HCT116 (cell line): ENCODE measurements at regions not wholly inside any gene's neighbourhood (a gene's known extent, or its start where the extent isn't known, plus 50 kb on each side); places are given as distances from the start of the nearest gene placed in this dataset.

Experiments used
- ATAC-seq: fragments of 200-7000 bp; cut with Tn5 transposase; 2 replicates; pipeline ENCODE4 v1.9.1; 2020; ENCODE audit warnings: mild to moderate bottlenecking, moderate library complexity
- BruUV-seq: library from RNA; stranded (reverse); fragments of 400-500 nt; replicated peaks from 2 replicates; lab custom pipeline; 2021; lab: Mats Ljungman, UMichigan
- CTCF ChIA-PET: fragments of 300-600 bp; sonication (Branson Sonifier 250); formaldehyde crosslinking; loops from one replicate; lab custom pipeline; 2021; ENCODE audit warnings: antibody characterized with exemption; lab: Charles Lee
- POLR2A ChIA-PET: fragments of 300-600, 350-600 bp; sonication (Branson Sonifier 250); formaldehyde crosslinking; loops from one replicate; lab custom pipeline; 2021; ENCODE audit warnings: antibody characterized with exemption; lab: Charles Lee
- RAD21 ChIA-PET, 2 experiments: fragments of 300-600 bp; sonication (Branson Sonifier 250); formaldehyde crosslinking; loops; one replicate each; lab custom pipeline; 2023; ENCODE audit warnings: low total read pairs in 2 of 2; ENCODE audit not compliant: uncharacterized antibody in 2 of 2, unreplicated experiment in 2 of 2, low non-redundant PET in 1 of 2; lab: Charles Lee
- DNase-seq: peaks from one replicate; pipeline ENCODE4 v3.0.0-alpha.2; 2010; ENCODE audit warnings: low read depth, low spot score
- H2AFZ ChIP-seq: fragments of 200-600 bp; shearing (Covaris generic), sonication (generic); 2 replicates; pipeline ENCODE4 v1.6.1; 2017; ENCODE audit warnings: low read depth, mixed run types, mixed read lengths, antibody characterized with exemption, low read length; ENCODE audit not compliant: poor library complexity, severe bottlenecking
- H3K27ac ChIP-seq: 2 replicates; pipeline ENCODE4 v1.5.1; 2012; ENCODE audit warnings: low read depth, low read length
- H3K27me3 ChIP-seq: fragments of 200-600 bp; sonication (generic); 2 replicates; pipeline ENCODE4 v1.6.1; 2016; ENCODE audit warnings: mixed run types, low read length, mixed read lengths; ENCODE audit not compliant: insufficient read depth
- H3K36me3 ChIP-seq, 2 experiments: fragments of 200-500 bp in 1 of 2; fragments of 200-600 bp in 1 of 2; sonication (Bioruptor generic) in 1 of 2; sonication (generic) in 1 of 2; 2 replicates each; pipeline versions ENCODE4 v1.5.1 to v1.6.1; 2014 to 2016; ENCODE audit warnings: low read length in 2 of 2, inconsistent platforms in 1 of 2, mixed read lengths in 1 of 2, mixed run types in 1 of 2; ENCODE audit not compliant: insufficient read depth in 2 of 2, control insufficient read depth in 1 of 2
- H3K4me1 ChIP-seq, 2 experiments: fragments of 200-600 bp in 1 of 2; sonication (generic) in 1 of 2; 2 replicates each; pipeline versions ENCODE4 v1.5.1 to v1.6.1; 2012 to 2017; ENCODE audit warnings: low read length in 2 of 2, inconsistent platforms in 1 of 2, mild to moderate bottlenecking in 1 of 2, mixed read lengths in 1 of 2, mixed run types in 1 of 2, moderate library complexity in 1 of 2; ENCODE audit not compliant: insufficient read depth in 2 of 2, control insufficient read depth in 1 of 2
- H3K4me2 ChIP-seq: fragments of 200-600 bp; sonication (generic); 2 replicates; pipeline ENCODE4 v1.6.1; 2017; ENCODE audit warnings: mixed run types, low read length, mixed read lengths
- H3K4me3 ChIP-seq, 2 experiments: fragments of 200-600 bp in 1 of 2; sonication (generic) in 1 of 2; replicated peaks in 1 of 2; 2 replicates each; pipeline ENCODE4 v1.5.1; 2011 to 2016; ENCODE audit warnings: low read length in 2 of 2, control low read depth in 1 of 2, low read depth in 1 of 2, mild to moderate bottlenecking in 1 of 2, mixed read lengths in 1 of 2, mixed run types in 1 of 2
- H3K79me2 ChIP-seq: fragments of 200-600 bp; sonication (generic); 2 replicates; pipeline ENCODE4 v1.6.1; 2017; ENCODE audit warnings: mild to moderate bottlenecking, mixed run types, low read length, moderate library complexity, mixed read lengths; ENCODE audit not compliant: insufficient read depth
- H3K9ac ChIP-seq: fragments of 200-600 bp; sonication (generic); 2 replicates; pipeline ENCODE4 v1.6.1; 2016; ENCODE audit warnings: low read length, mixed read lengths
- H3K9me2 ChIP-seq: fragments of 200-600 bp; sonication (generic), shearing (Covaris generic); 2 replicates; pipeline ENCODE4 v1.6.1; 2017; ENCODE audit warnings: mixed run types, mild to moderate bottlenecking, moderate library complexity; ENCODE audit not compliant: insufficient read depth
- H3K9me3 ChIP-seq, 2 experiments: fragments of 200-500 bp in 1 of 2; fragments of 200-600 bp in 1 of 2; sonication (Bioruptor generic) in 1 of 2; sonication (generic) in 1 of 2; 2 replicates each; pipeline ENCODE4 v1.6.1; 2014 to 2017; ENCODE audit warnings: low read length in 2 of 2, mixed read lengths in 2 of 2, inconsistent platforms in 1 of 2, low read depth in 1 of 2, mild to moderate bottlenecking in 1 of 2, mixed run types in 1 of 2, moderate library complexity in 1 of 2; ENCODE audit not compliant: control insufficient read depth in 1 of 2, insufficient read depth in 1 of 2
- H4K20me1 ChIP-seq: fragments of 200-600 bp; sonication (generic), shearing (Covaris generic); 2 replicates; pipeline ENCODE4 v1.6.1; 2017; ENCODE audit warnings: mixed run types, mild to moderate bottlenecking, moderate library complexity; ENCODE audit not compliant: insufficient read depth
- EGR1 ChIP-seq: IDR thresholded peaks from 2 replicates; pipeline ENCODE4 v1.6.1; 2012; ENCODE audit warnings: low read depth
- ELF1 ChIP-seq: IDR thresholded peaks from 2 replicates; pipeline ENCODE4 v1.6.1; 2012; ENCODE audit warnings: low read depth, borderline replicate concordance
- FOSL1 ChIP-seq: IDR thresholded peaks from 2 replicates; pipeline ENCODE4 v1.6.1; 2012; ENCODE audit warnings: low read depth
- JUND ChIP-seq: IDR thresholded peaks from 2 replicates; pipeline ENCODE4 v1.6.1; 2012
- MAX ChIP-seq: IDR thresholded peaks from 2 replicates; pipeline ENCODE4 v1.6.1; 2012
- POLR2A ChIP-seq: IDR thresholded peaks from 2 replicates; pipeline ENCODE4 v1.7.0; 2011; ENCODE audit warnings: borderline replicate concordance; ENCODE audit not compliant: insufficient read depth, insufficient read length; ENCODE audit errors: extremely low read depth
- POLR2AphosphoS5 ChIP-seq: IDR thresholded peaks from 2 replicates; pipeline ENCODE4 v1.6.1; 2011; ENCODE audit warnings: mild to moderate bottlenecking, low read depth, low read length, moderate library complexity
- REST ChIP-seq: IDR thresholded peaks from 2 replicates; pipeline ENCODE4 v1.6.1; 2012; ENCODE audit warnings: low read depth
- SP1 ChIP-seq: IDR thresholded peaks from 2 replicates; pipeline ENCODE4 v1.6.1; 2012; ENCODE audit warnings: low read depth
- TCF7L2 ChIP-seq: IDR thresholded peaks from 2 replicates; pipeline ENCODE4 v1.7.0; 2011; ENCODE audit warnings: borderline replicate concordance, inconsistent platforms; ENCODE audit not compliant: insufficient read depth, insufficient read length; ENCODE audit errors: extremely low read depth
- YY1 ChIP-seq: IDR thresholded peaks from 2 replicates; pipeline ENCODE4 v1.6.1; 2011; ENCODE audit warnings: low read length, low read depth, moderate library complexity, mild to moderate bottlenecking; ENCODE audit not compliant: insufficient replicate concordance; ENCODE audit errors: extremely low read depth
- ZNF274 ChIP-seq: fragments of 200-500 bp; sonication (Bioruptor generic); IDR thresholded peaks from 2 replicates; pipeline ENCODE4 v1.6.1; 2014; ENCODE audit warnings: mild to moderate bottlenecking, low read depth, low read length, inconsistent platforms
- intact Hi-C: fragments of 100-400 bp; cut with micrococcal nuclease; formaldehyde crosslinking; loops from 2 replicates; pipeline ENCODE4 v1.10.0; 2022
- TF ChIP-seq, protein P1 (sequence below): IDR thresholded peaks from 2 replicates; pipeline ENCODE4 v1.6.1; 2012
- TF ChIP-seq, protein P2 (sequence below), 3 experiments: fragments of 200-600 bp in 1 of 3; sonication (generic) in 1 of 3; IDR thresholded peaks in 2 of 3; conservative IDR thresholded peaks in 1 of 3; 2 replicates each; pipeline ENCODE4 v1.5.1; 2012 to 2017; ENCODE audit warnings: low read depth in 2 of 3, low read length in 2 of 3, antibody characterized with exemption in 1 of 3, borderline replicate concordance in 1 of 3, control low read depth in 1 of 3, mild to moderate bottlenecking in 1 of 3, mixed read lengths in 1 of 3, mixed run types in 1 of 3, moderate library complexity in 1 of 3; ENCODE audit not compliant: insufficient read depth in 1 of 3

DNA sequence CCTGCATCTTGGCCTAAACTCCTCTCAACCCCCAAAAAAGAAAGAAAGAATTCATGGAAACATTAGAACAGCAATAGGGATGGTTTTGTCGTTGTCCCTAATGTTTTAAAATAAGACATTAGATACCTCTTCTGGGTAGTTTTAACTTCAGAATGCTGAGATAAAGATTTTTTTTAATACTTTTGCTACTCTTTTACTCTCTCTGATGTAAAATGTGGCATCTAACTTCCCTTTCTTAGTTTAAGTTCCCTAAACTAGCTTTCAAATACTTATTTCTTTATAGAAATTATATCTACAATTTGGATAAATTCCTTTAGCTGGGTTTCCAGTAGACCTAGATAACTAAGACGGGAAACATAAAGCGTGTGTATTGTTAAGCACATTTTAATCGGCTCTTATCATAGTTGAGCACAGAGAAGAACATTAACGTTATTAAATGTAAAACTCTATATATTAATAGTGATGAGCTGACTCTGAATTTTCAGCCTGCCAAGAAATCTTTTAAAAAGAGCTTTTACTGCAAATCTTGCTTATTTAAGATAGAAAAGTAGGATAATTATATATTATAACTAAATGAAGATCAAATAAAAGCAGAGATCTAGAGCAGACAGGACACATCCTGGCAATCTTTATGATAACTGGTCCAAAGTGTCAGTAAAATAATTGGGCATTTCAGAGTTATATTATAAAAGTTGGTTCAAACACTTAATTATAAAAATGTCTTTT, 183.2 kb downstream of the CYB561 start:
- no peak for DNase-seq
- no peaks in the 10 kb centered on the region for H3K9me3 ChIP-seq
- H2AFZ ChIP-seq: no peak overlapping the region
- no peak for ATAC-seq
- ChIA-PET RAD21 (no interaction called here), CTCF (no interaction called here), POLR2A (no interaction called here)
- TF ChIP-seq YY1: no peak
- no peak for TF ChIP-seq POLR2AphosphoS5
- H3K27me3 ChIP-seq: no peaks in the 10 kb centered on the region
- intact Hi-C loops: no loop called here
- no peaks in the 10 kb centered on the region for H3K9me2 ChIP-seq
- no TSS peak for BruUV-seq
- no peak overlapping the region for H3K27ac ChIP-seq
- H3K79me2 ChIP-seq: no peaks in the 10 kb centered on the region
- H3K4me3 ChIP-seq: no peak overlapping the region
- no peaks in the 10 kb centered on the region for H3K4me1 ChIP-seq
- H3K9ac ChIP-seq: no peak overlapping the region
- no peaks in the 10 kb centered on the region for H4K20me1 ChIP-seq
- H3K4me2 ChIP-seq: no peak overlapping the region
- H3K36me3 ChIP-seq: no peaks in the 10 kb centered on the region

GRCh38 chr17:63265526-63265925, 180.6 kb downstream of the CYB561 start:
- H3K9ac ChIP-seq: no peak overlapping the region
- H3K36me3 ChIP-seq: no peaks in the 10 kb centered on the region
- H3K4me2 ChIP-seq: no peak overlapping the region
- ChIA-PET RAD21 (no interaction called here), CTCF (no interaction called here), POLR2A (interaction anchor here (1.0 kb wide), 1 partner anchor 11 kb away, joined by 5 read pairs; no protein-coding TSS in a partner anchor)
- no peak overlapping the region for H3K4me3 ChIP-seq
- no peaks in the 10 kb centered on the region for H3K27me3 ChIP-seq
- no peak for ATAC-seq
- H4K20me1 ChIP-seq: no peaks in the 10 kb centered on the region
- 0 out of 4 replicates have a peak, but pooled peaks cover 0 to 1% of the 10 kb centered on the region in 2 experiments for H3K4me1 ChIP-seq
- H3K79me2 ChIP-seq: no peaks in the 10 kb centered on the region
- no peaks in the 10 kb centered on the region for H3K9me2 ChIP-seq
- H3K27ac ChIP-seq: no peak overlapping the region
- no TSS peak for BruUV-seq
- no peak for DNase-seq
- intact Hi-C loops: no loop called here
- no peaks in the 10 kb centered on the region for H3K9me3 ChIP-seq
- H2AFZ ChIP-seq: no peak overlapping the region
- no peak for TF ChIP-seq POLR2A
- no peak for TF ChIP-seq ELF1
- TF ChIP-seq, protein P1, sequence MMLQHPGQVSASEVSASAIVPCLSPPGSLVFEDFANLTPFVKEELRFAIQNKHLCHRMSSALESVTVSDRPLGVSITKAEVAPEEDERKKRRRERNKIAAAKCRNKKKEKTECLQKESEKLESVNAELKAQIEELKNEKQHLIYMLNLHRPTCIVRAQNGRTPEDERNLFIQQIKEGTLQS: no peak
- no peak for TF ChIP-seq SP1
- no peak for TF ChIP-seq FOSL1
- no peak for TF ChIP-seq ZNF274
- no peak for TF ChIP-seq MAX
- TF ChIP-seq REST: no peak
- no peak for TF ChIP-seq JUND
- TF ChIP-seq TCF7L2: no peak
- no peak for TF ChIP-seq EGR1
- TF ChIP-seq, protein P2, sequence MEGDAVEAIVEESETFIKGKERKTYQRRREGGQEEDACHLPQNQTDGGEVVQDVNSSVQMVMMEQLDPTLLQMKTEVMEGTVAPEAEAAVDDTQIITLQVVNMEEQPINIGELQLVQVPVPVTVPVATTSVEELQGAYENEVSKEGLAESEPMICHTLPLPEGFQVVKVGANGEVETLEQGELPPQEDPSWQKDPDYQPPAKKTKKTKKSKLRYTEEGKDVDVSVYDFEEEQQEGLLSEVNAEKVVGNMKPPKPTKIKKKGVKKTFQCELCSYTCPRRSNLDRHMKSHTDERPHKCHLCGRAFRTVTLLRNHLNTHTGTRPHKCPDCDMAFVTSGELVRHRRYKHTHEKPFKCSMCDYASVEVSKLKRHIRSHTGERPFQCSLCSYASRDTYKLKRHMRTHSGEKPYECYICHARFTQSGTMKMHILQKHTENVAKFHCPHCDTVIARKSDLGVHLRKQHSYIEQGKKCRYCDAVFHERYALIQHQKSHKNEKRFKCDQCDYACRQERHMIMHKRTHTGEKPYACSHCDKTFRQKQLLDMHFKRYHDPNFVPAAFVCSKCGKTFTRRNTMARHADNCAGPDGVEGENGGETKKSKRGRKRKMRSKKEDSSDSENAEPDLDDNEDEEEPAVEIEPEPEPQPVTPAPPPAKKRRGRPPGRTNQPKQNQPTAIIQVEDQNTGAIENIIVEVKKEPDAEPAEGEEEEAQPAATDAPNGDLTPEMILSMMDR (IDR thresholded peaks at IDR 0.05 in 2 of 3, conservative IDR thresholded peaks at IDR 0.05 in 1 of 3; ENCODE audit: borderline replicate concordance in 1 of 3, insufficient read depth in 1 of 3, low read depth in 2 of 3, low read length in 2 of 3): no peak
- no peak for TF ChIP-seq POLR2AphosphoS5
